GM21526 (cell line): ENCODE measurements at regions not wholly inside any gene's neighbourhood (a gene's known extent, or its start where the extent isn't known, plus 50 kb on each side); places are given as distances from the start of the nearest gene placed in this dataset.
A peak's percentile ranks its signal among the peaks of the same experiment; 100 is the strongest.

Experiments
- ATAC-seq: cut with Tn5 transposase; IDR thresholded peaks from one replicate; pipeline ENCODE4 v1.9.1; 2021; ENCODE audit warnings: moderate library complexity; ENCODE audit not compliant: unreplicated experiment, low FRiP score

DNA sequence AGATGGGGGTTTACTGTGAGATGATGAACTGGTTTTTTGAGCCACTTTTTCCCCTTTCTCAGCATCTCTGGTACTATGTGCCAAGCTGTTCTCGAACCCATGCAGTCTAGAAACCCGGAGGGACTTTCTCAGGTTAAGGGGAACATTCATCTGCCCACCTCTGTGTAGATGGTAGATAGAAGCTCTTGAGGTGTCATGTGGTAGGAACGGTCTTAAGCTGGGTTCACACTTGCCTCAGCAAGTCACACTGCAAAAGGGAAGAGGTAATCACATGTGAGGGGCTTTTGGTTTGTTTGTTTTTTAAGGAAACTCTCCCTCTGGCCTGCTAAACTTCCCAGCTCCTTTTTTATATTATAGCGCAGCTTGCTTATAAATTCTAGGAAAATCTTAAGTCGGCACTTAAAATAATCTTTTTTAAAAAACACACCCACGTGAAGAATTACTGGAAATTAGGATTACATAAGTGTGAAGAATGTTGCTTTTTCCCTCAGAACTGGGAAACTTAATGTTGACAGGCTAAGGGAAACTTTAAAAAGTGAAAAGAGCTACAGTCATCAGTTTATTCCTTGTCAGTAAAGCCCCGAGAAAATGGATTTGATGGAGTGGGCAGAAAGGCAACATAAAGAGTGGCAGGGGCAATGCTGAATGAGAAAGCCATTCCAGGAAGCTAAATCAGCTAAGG lies 430.3 kb downstream of the ARHGEF28 start:
- no peak for ATAC-seq

DNA sequence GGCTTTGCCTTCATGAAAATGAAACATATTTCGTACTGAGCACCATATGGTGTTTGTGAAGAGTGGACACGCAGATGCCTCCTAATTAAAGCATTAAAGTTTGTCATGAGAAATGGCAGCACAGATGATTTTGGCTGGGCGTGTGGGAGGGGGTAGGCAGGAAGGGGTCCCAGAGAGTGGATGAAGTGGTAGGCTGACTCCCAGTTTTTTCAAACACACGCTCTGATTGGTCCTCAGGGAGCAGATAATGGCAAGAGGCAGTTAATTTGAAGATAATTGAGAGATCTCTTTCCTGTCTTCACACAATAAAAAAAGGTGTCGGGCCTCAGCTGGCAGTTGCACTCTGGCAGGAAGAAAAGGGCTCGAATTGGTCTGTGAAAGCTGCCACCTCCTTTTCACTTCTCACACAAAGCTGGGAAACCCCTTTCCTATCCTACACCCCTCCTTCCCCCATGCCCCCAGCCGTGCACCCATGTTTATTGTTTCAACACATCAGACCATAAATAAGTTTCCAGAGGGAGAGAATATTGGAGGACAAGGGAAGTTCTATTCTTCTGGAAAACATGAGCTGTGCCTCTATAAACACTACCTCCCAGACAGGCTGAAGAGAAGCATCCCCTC lies 429.6 kb downstream of the ARHGEF28 start:
- ATAC-seq = no peak

DNA sequence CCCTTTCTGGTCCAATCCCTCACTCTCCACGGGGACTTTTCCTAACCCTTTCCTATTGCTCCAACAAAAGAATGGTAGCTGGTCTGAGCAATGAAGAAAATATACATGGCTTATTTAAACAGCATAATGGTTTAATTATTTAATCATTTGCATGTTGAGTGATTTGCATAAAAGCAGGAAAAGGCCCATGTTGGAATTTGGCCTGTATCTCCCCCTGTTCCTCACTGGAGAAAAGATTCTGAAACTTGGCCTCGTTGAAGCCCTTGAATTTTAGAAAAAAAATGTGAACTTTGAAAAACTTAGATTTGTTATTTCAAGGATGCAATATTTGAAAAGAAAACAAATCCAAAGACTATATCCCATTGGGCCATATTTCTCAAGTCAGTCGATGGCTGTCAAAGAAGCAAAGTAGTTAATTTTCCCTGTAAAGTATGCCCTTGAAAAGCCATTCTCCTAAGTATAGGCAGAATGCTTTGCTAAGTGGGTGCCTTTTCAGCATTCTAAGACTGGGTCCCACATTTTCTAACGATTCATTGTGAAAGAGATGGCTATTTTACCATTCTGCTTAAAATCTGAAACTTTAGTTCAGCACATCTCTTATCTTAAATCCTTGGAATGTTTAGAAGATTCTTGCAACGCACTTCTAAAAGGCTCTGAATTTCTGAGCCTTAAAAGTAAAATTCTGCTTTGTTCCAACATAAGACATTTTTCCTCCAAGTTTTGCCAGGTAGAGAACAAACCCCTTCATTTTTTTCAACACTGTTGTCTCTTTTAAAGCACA lies 428.8 kb downstream of the ARHGEF28 start:
- no peak for ATAC-seq

DNA sequence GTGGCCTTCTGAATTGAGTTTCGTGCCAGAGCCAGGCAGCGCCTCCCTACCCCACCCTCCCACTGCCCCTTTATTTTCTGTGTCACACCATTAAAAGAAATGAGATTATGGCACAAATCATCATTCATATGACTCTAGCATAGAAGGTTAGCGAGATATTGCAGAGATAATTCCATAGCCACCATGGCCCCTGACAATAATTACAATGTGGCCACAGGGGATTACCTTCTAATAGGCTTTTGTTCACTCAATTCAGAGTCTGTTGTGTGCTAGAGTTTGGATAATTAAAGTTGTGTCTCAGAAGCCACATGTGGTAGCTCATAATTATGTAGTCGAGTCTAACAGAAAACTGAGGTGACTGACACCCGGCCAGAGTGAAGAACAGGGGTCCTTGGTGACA lies 428.1 kb downstream of the ARHGEF28 start:
- no peak for ATAC-seq

GRCh38 chr5:74052441-74053221 lies 426.6 kb downstream of the ARHGEF28 start:
- no peak for ATAC-seq

DNA sequence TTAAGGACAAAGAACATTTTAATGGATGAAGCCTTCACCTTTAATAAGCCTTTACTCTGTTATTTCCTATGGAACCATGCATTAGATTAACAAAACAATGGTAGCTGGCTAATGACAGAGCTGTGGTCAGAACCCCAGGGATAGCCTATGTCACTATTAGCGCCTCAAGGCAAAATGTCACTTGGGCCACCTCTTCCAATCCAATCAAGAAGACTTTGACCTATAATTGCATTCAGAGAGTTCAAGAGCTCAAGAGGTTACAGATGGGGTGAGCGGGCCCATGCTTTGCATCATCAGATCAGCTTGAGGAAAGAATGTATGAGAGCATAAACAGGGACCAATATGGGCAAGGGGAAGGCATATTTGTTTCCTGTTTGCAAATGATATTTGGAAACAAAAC lies 425.1 kb downstream of the ARHGEF28 start:
- ATAC-seq = no peak

- ATAC-seq = no peak
These were observed 418.9 kb downstream of the ARHGEF28 start for GRCh38 chr5:74044936-74045335.

DNA sequence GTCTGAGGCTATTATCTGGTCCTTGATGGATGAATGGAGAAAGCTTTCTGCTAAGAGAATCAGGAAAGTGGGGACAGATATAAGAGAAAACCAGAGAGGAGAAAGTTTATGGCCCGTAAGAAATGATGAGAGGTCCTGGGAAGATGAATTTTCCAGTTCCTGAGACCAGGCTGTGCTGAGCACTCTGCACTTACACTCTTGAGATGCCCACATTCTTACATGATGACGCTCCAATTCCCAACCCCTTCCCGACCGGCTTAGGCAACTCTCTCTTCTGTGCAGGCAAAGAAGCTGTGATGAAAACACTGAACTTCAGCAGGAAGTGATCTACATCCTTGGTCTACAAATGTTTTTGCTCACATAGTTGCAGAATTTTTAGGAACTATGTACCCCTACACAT lies 417.0 kb downstream of the ARHGEF28 start:
- ATAC-seq = no peak

DNA sequence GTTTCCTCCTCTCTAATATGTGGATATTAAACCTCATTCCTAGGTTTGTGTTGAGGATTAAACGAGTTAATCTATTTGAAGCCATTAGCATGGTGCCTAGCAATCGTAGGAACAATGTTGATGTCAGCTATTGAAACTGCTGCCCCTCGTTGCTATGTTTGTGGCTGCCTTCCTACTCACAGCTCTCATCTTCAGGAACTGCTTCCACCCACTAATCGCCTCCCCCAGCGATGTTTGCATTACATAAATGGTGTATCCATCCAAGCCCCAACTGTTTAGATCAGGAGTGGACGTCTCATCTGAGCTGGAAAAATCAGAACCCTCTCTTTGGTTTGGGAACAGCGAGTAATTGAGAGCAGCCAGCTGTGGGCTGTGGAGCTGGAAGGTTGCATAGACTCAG lies 416.6 kb downstream of the ARHGEF28 start:
- no peak for ATAC-seq

- no peak for ATAC-seq
These were observed 415.9 kb downstream of the ARHGEF28 start for GRCh38 chr5:74041913-74042312.

GRCh38 chr5:74040811-74041491 lies 415.0 kb downstream of the ARHGEF28 start:
- ATAC-seq = no peak

- ATAC-seq = no peak
These were observed 414.1 kb downstream of the ARHGEF28 start for GRCh38 chr5:74040065-74040551.

DNA sequence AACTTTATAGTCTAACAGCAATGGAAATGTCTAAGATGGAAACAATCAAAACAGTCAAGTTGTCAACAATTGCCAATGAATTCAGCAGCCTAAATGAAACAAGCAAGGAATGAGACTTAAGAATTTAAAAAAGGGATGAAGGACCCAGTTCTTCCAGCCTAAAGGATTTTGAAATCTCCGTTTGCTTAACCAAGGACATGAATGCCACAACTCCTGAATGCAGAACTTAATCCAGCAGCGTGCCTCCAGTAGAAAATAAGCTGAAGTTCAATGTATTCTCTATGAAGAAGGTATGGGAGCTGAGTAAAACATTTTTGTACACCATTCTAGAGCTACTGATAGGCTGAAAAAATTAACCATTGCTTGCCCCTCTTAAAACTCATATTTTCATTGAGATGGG lies 411.3 kb downstream of the ARHGEF28 start:
- no peak for ATAC-seq

GRCh38 chr5:74035521-74035937 lies 409.5 kb downstream of the ARHGEF28 start:
- ATAC-seq = peak; percentile 59

GRCh38 chr5:74034733-74035132 lies 408.7 kb downstream of the ARHGEF28 start:
- ATAC-seq = no peak

DNA sequence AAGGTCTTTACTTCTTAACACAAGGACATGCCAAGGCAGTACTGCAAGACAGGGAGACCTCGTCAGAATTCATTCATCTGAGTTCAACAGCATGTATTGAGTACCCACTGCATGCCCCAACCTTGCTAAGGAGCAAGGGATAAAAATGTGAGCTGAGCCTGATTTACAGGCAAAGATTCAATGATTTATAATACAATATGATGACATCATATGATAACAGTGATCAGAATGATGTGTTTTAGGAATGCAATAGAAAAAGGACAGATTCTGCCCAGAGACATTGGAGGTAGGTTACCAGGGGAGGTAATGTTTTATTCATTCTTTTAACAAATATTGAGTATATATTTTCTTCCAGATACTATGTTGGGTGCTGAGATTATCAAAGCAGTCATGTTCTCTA lies 406.6 kb downstream of the ARHGEF28 start:
- ATAC-seq = no peak

GRCh38 chr5:74031536-74031935 lies 405.5 kb downstream of the ARHGEF28 start:
- ATAC-seq = no peak

GRCh38 chr5:74030821-74031220 lies 404.8 kb downstream of the ARHGEF28 start:
- ATAC-seq = no peak

- ATAC-seq = no peak
These were observed 404.4 kb downstream of the ARHGEF28 start for GRCh38 chr5:74030371-74030770.

- ATAC-seq = no peak
These were observed 403.0 kb downstream of the ARHGEF28 start for GRCh38 chr5:74028976-74029375.
